22Rv1 (cell line): ENCODE measurements at regions not wholly inside any gene's neighbourhood (a gene's known extent, or its start where the extent isn't known, plus 50 kb on each side); places are given as distances from the start of the nearest gene placed in this dataset.
"Not testable (repeated sequence)": the region's sequence is repeated elsewhere in the genome, so short reads cannot be mapped to it uniquely, and the experiment has no call there.

ENCODE experiments used
- H3K27ac ChIP-seq: fragments of 450-650 bp; 2 replicates; pipeline ENCODE4 v1.5.1; 2017
- ZFX ChIP-seq: fragments of 450-650 bp; IDR thresholded peaks from 2 replicates; pipeline ENCODE4 v1.6.1; 2017; ENCODE audit warnings: antibody characterized with exemption, borderline replicate concordance
- TF ChIP-seq, protein P1 (sequence below): fragments of 450-650 bp; IDR thresholded peaks from 2 replicates; pipeline ENCODE4 v1.5.1; 2017; ENCODE audit warnings: mild to moderate bottlenecking

DNA sequence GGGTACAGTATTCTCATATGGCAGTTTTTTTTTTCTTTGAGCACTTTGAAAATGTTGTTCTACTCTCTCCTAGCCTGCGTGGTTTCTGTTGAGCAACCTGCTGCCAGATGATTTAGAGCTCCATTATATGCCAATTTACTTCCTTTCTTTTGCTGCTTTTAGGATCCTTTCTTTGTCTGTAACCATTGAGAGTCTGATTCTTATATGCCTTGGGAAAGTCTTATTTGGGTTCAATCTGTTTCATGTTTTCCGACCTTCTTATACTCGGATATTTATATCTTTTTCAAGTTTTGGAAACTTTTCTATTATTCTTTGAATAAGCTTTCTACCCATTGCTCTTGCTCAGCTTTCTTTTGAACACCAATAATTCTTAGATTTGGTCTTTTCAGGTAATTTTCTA, 138.1 kb upstream of the RAG2 start:
- TF ChIP-seq, protein P1, sequence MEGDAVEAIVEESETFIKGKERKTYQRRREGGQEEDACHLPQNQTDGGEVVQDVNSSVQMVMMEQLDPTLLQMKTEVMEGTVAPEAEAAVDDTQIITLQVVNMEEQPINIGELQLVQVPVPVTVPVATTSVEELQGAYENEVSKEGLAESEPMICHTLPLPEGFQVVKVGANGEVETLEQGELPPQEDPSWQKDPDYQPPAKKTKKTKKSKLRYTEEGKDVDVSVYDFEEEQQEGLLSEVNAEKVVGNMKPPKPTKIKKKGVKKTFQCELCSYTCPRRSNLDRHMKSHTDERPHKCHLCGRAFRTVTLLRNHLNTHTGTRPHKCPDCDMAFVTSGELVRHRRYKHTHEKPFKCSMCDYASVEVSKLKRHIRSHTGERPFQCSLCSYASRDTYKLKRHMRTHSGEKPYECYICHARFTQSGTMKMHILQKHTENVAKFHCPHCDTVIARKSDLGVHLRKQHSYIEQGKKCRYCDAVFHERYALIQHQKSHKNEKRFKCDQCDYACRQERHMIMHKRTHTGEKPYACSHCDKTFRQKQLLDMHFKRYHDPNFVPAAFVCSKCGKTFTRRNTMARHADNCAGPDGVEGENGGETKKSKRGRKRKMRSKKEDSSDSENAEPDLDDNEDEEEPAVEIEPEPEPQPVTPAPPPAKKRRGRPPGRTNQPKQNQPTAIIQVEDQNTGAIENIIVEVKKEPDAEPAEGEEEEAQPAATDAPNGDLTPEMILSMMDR: no peak
- TF ChIP-seq ZFX: no peak
- H3K27ac ChIP-seq: no peak overlapping the region

DNA sequence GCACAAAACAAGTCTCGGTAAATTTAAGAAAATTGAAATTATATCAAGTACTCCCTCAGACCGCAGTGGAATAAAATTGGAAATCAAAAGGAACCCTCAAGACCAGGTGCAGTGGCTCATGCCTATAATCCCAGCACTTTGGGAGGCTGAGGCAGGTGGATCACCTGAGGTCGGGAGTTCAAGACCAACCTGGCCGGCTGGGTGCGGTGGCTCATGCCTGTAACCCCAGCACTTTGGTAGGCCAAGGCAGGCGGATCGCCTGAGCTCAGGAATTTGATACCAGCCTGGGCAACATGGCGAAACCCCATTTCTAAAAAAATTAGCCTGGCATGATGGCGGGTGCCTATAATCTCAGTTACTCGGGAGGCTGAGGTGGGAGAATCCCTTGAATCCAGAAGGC, 135.7 kb upstream of the RAG2 start:
- not testable (repeated sequence) for H3K27ac ChIP-seq

DNA sequence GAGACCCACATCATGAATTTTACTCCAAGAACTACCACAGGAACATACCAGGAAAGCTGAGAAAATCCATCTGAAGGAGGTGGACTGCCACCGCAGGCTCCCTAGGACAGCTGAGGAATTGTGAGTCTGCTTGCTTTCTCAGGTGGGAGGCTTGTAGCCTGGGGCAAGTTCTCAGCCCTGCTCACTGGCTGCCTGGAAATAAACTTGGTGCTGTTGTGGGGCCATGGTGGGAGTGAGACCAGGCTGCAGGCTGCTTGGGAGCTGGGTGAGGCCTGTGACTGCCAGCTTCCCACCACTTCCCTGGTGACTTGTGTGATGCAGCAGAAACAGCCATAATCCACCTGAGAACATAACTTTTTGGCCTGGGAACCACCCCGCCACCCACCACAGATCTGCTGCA, 132.7 kb upstream of the RAG2 start:
- TF ChIP-seq, protein P1: no peak
- TF ChIP-seq ZFX: no peak
- no peak overlapping the region for H3K27ac ChIP-seq

DNA sequence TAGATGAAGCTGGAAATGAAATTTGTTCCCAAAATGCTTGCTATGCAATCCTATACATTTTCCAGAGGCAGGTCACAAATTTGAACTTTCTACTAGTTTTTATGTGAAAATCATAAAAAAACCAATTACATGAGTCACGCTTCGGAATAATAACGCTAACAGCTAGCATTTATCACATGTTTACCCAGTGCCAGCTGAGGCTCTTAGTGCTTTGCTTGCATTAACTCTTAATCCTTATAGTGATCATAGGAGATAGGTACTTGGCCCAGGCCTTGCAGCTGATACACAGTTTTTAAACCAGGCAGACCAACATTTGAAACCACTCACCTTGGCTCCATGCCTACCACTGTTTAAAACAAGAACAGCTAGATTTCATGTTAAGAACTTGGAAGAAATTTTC, 131.8 kb upstream of the RAG2 start:
- H3K27ac ChIP-seq: no peak overlapping the region
- TF ChIP-seq ZFX: no peak
- TF ChIP-seq, protein P1: no peak

DNA sequence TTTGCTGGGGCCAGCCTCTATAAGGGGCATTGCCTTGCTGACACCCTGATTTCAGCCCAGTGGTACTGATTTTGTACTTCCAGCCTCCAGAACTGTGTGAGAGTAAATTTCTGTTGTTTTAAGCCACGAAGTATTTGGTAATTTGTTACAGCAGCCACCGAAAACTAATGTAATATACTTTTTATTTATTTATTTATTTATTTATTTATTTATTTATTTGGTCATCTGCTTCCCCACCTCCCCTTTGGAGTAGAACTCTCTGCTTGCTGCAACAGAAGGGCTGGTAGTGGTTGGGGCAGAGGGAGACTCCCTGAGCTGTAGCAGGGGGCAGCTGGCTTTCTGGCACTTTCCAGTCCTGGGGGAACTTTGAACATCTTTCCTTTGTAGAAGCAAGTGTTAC, 128.4 kb upstream of the RAG2 start:
- no peak overlapping the region for H3K27ac ChIP-seq
- TF ChIP-seq ZFX: no peak
- TF ChIP-seq, protein P1: no peak

DNA sequence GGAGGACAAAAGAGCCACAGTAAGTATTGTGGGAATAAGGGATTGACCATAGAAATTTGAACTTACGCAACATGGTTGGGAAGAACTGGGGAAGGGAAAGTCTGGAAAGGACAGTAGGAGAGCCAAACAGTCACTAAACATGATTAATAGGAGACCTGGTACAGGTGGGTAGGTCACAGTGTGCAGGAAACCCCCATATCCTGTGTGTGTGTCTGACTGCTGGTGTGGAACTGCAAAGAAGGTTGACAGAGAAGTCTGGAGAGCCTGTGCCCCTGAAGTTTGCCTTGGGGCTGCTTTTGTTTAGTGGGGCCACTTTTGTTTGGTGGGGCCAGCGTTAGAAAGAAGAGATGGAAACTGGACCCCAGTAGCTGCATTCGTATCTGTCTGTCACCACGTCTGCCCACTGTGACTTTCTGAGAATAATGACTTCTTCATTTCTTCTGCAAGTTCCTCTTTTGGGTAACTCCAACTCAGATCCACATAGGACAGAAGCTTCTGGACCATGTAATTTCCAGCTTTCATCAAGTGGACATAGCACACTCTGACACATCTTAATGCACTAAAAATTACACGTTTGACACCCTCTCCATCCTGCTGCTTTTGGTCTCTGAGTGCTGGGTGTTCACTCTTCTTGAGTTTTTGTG, 126.8 kb upstream of the RAG2 start:
- no peak overlapping the region for H3K27ac ChIP-seq
- no peak for TF ChIP-seq ZFX
- TF ChIP-seq, protein P1: no peak

DNA sequence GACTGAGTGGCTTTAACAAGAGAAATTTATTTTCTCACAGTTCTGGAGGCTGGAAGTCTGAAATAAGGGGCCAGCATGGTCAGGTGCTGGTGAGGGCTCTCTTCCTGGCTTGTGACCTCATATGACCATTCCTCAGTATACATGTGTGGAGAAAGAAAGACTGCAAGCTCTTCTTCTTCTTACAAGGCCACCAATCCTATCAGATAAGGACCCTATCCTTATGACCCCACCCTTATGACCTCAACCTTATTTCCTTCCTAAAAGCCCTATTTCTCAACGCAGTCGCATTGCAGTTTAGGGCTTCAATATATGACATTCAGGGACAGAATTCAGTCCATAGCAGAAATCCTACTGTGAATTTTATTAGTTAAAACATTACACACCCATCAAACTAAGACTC, 124.4 kb upstream of the RAG2 start:
- TF ChIP-seq, protein P1: no peak
- TF ChIP-seq ZFX: no peak

More for the DNA sequence above, 124.4 kb upstream of the RAG2 start:
- H3K27ac ChIP-seq: no peak overlapping the region
